Gastrocnemius medialis (tissue), 4 donors: ENCODE measurements at regions not wholly inside any gene's neighbourhood (a gene's known extent, or its start where the extent isn't known, plus 50 kb on each side); places are given as distances from the start of the nearest gene placed in this dataset.

Experiments used
- POLR2A ChIP-seq, 2 donors: fragments of 450-650 bp; IDR thresholded peaks; one replicate each; pipeline ENCODE4 v1.6.1; 2017; ENCODE audit warnings: antibody characterized with exemption in 2 of 2, mild to moderate bottlenecking in 2 of 2, moderate library complexity in 2 of 2
- TF ChIP-seq, protein P1 (sequence below), 5 experiments: fragments of 450-650 bp in 3 of 5; fragments of 200-600 bp in 2 of 5; sonication (generic) in 2 of 5; IDR thresholded peaks in 4 of 5; conservative IDR thresholded peaks in 1 of 5; 1 replicate in 4 of 5; 2 replicates in 1 of 5; pipeline ENCODE4 v1.5.1; 2016 to 2019; ENCODE audit warnings: antibody characterized with exemption in 5 of 5, mild to moderate bottlenecking in 3 of 5, moderate library complexity in 3 of 5

DNA sequence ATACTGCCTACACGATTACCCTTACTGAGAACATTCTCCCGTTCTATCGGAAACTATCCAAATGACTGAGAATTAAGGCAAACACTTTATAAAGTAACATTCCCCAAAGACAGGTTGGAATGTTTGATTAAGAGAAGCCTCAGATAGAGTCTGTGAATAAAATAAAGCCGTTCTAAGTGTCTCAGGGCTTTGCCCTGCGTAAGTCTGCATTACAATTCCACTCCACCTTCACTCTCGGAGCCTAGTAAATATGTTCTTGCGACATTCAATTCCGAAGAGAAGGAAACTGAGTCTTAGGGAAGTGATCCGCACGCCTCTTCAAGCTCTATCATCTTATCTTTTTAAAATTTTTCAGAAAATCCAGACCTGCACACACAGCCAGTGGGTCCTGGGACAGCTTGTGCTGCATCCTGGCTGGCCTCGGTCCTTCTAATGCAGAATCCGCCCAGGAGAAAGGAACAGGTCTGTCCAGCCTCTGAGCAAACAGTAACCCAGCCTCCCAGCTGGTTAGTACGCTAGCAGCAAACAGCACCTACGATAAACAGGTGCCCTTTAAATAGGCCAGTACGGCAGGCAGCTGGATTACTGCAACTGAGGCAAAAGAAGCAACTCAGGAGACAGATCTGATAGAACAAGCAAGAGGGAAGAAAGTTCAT lies 254.1 kb upstream of the IRX3 start:
- TF ChIP-seq, protein P1, sequence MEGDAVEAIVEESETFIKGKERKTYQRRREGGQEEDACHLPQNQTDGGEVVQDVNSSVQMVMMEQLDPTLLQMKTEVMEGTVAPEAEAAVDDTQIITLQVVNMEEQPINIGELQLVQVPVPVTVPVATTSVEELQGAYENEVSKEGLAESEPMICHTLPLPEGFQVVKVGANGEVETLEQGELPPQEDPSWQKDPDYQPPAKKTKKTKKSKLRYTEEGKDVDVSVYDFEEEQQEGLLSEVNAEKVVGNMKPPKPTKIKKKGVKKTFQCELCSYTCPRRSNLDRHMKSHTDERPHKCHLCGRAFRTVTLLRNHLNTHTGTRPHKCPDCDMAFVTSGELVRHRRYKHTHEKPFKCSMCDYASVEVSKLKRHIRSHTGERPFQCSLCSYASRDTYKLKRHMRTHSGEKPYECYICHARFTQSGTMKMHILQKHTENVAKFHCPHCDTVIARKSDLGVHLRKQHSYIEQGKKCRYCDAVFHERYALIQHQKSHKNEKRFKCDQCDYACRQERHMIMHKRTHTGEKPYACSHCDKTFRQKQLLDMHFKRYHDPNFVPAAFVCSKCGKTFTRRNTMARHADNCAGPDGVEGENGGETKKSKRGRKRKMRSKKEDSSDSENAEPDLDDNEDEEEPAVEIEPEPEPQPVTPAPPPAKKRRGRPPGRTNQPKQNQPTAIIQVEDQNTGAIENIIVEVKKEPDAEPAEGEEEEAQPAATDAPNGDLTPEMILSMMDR (IDR thresholded peaks at IDR 0.05 in 4 of 5, conservative IDR thresholded peaks at IDR 0.05 in 1 of 5) = no peak
- no peak for TF ChIP-seq POLR2A (IDR thresholded peaks at IDR 0.05)
